ENCODE measurements at regions not wholly inside any gene's neighbourhood (a gene's known extent, or its start where the extent isn't known, plus 50 kb on each side); places are given as distances from the start of the nearest gene placed in this dataset.

DNA sequence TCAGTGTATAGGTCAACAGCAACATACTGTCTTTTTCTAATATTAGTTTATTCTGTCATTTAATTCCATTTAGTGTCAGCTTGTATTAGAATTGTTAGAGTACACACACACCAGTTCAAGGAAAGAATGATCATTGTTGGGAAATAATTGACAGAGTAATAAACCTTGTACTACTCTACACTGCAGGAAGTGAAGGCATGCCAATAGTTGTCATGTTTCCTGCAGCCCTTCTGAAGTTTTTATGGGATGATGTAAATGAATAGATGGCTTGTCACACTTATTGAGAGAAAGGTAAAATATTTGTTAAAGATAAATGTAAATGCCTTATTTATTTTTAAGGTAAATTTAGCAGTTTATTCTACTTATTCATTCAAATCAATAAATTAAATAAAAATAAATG lies 306.9 kb upstream of the KLHL1 start:
- TF ChIP-seq POLR2A (IDR thresholded peaks at IDR 0.05; ENCODE audit: low read length) (no peak), GATA1 (IDR thresholded peaks at IDR 0.05; ENCODE audit: low read depth, low read length) (no peak)

Measured in erythroblast (primary cell).